ENCODE measurements at regions not wholly inside any gene's neighbourhood (a gene's known extent, or its start where the extent isn't known, plus 50 kb on each side); places are given as distances from the start of the nearest gene placed in this dataset.

GRCh38 chr4:20326977-20327376 lies 75.3 kb downstream of the SLIT2 start:
- TF ChIP-seq CTCF (IDR thresholded peaks at IDR 0.05) = no peak
- TF ChIP-seq POLR2A (IDR thresholded peaks at IDR 0.05) = no peak
